Fibroblast of skin of back (primary cell): ENCODE measurements at regions not wholly inside any gene's neighbourhood (a gene's known extent, or its start where the extent isn't known, plus 50 kb on each side); places are given as distances from the start of the nearest gene placed in this dataset.

Source experiments
- DNase-seq: peaks from one replicate; pipeline ENCODE4 v3.0.0-alpha.2; 2013

- DNase-seq = peak; percentile 41
These were observed 81.5 kb downstream of the NDUFS5 start for GRCh38 chr1:39107341-39108290.

GRCh38 chr1:39109644-39110043 lies 83.5 kb downstream of the NDUFS5 start:
- no peak for DNase-seq

GRCh38 chr1:39110325-39110851 lies 84.2 kb downstream of the NDUFS5 start:
- peak; percentile 81 for DNase-seq

GRCh38 chr1:39110882-39111281 lies 84.7 kb downstream of the NDUFS5 start:
- peak; percentile 80 for DNase-seq

GRCh38 chr1:39113109-39113743 lies 87.1 kb downstream of the NDUFS5 start:
- DNase-seq = no peak

- peak; percentile 65 for DNase-seq
These were observed 89.0 kb upstream of the MACF1 start for GRCh38 chr1:39115271-39116110.

GRCh38 chr1:39116116-39116607 lies 88.3 kb upstream of the MACF1 start:
- DNase-seq = no peak

- peak; percentile 19 for DNase-seq
These were observed 87.4 kb upstream of the MACF1 start for GRCh38 chr1:39116860-39117728.

GRCh38 chr1:39117899-39118450 lies 86.5 kb upstream of the MACF1 start:
- DNase-seq = no peak

- no peak for DNase-seq
These were observed 82.4 kb upstream of the MACF1 start for GRCh38 chr1:39122056-39122455.

- no peak for DNase-seq
These were observed 80.2 kb upstream of the MACF1 start for GRCh38 chr1:39124282-39124681.

- no peak for DNase-seq
These were observed 77.0 kb upstream of the MACF1 start for GRCh38 chr1:39127513-39127912.

GRCh38 chr1:39128126-39128525 lies 76.4 kb upstream of the MACF1 start:
- no peak for DNase-seq

GRCh38 chr1:39128959-39129358 lies 75.5 kb upstream of the MACF1 start:
- DNase-seq = no peak

GRCh38 chr1:39129514-39129913 lies 75.0 kb upstream of the MACF1 start:
- DNase-seq = peak; percentile 43

GRCh38 chr1:39130325-39130724 lies 74.2 kb upstream of the MACF1 start:
- peak; percentile 78 for DNase-seq

- no peak for DNase-seq
These were observed 72.6 kb upstream of the MACF1 start for GRCh38 chr1:39131940-39132339.

GRCh38 chr1:39132505-39133339 lies 71.8 kb upstream of the MACF1 start:
- peak; percentile 69 for DNase-seq

- DNase-seq = no peak
These were observed 71.2 kb upstream of the MACF1 start for GRCh38 chr1:39133340-39133684.

GRCh38 chr1:39134768-39135333 lies 69.6 kb upstream of the MACF1 start:
- no peak for DNase-seq
